SK-MEL-5 (cell line): ENCODE measurements at regions not wholly inside any gene's neighbourhood (a gene's known extent, or its start where the extent isn't known, plus 50 kb on each side); places are given as distances from the start of the nearest gene placed in this dataset.
"Not testable (repeated sequence)": the region's sequence is repeated elsewhere in the genome, so short reads cannot be mapped to it uniquely, and the experiment has no call there.

ENCODE experiments used
- DNase-seq: peaks from one replicate; pipeline ENCODE4 v3.0.0-alpha.2; 2016; ENCODE audit warnings: low read depth, low spot score
- in situ Hi-C: cut with HindIII; loops from 2 replicates; pipeline ENCODE4 v1.10.0; 2016; ENCODE audit warnings: low sequenced_read_pairs, high pct_unique_total_duplicates, low pct_unique_long_range_greater_than_20kb

DNA sequence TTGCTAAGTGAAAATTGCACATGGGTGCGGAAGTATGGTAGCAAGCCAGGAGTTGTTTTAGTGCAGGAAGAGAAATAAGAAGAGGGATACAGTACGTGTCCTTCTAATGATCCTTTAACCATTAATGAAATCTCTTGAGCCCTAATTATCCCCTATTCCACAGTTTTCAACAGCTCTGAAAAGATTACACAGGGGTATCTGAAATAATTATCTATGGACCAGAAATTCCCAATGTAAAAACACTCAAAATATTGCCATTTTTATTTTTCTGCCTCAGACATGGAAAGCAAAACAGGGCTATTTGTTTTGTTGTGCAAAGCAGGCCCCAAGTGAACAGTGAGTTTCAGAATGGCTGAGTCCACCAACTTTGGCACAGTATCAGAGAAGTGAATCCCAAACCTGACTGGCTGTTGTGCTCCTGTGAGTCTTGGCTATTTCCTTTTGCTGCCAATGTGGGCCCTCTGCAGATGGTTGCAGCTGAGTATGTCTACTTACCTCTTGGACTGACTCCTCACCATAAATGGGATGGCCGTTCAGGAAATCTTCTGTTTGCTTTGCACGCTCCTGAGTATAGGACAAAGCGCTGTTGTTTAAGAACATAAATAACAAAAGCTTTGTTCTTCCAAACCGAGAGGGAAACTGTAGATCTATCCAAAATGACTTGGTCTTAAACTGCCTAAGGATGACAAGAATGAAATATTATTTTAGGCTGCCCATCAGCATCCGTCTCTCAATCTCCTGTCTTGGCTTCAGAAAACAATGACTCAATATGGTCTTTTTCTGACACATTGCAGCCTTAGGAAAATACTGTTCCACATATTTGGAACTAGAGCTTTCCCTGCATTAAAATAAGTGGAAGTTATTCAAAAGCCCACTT is 204.1 kb downstream of the DEPDC1B start:
- DNase-seq, result peak; percentile 95

DNA sequence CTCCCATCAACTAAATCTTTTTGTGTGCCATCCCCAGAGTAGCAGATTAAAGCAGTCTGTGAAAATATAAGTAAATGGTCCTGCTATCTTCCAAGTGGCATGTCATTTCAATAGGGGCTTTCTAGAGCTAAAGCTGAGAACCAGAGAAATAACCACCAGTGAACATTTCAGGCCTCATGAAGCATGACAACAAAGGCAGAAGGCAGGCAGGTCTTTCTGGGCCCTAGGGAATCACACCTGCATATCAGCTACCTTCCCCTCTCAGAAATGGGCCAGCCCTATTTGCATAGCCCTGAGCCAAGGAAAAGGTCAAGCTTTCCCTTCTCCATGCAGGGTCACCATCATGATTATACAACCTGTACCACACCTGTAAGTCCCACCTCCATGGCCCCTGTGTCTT is 205.3 kb downstream of the DEPDC1B start:
- no peak for DNase-seq
- in situ Hi-C loops, result no loop called here

More for the DNA sequence above, 204.1 kb downstream of the DEPDC1B start:
- in situ Hi-C loops, result no loop called here

DNA sequence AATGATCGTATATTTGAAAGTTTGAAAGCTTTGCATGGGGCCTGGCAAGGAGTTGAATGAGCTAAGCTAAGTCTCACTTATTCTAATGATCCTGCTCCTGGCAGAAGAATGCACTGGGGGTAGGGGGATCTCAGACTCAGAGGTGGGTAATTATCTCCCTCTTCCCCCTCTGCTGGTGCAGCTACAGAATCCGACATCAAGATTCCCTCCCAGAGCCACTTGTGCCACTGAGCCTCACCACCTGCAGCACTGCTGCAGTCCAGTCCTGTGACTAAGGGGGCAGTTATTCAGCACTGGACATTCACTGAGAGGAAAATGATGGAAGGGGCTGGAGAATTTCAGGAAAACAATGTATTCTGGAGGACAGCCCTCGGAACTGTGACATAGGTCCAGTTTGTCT is 205.8 kb downstream of the DEPDC1B start:
- no peak for DNase-seq

GRCh38 chr5:60493372-60493771 is 206.6 kb downstream of the DEPDC1B start:
- DNase-seq, result no peak
- in situ Hi-C loops, result no loop called here

More for the DNA sequence above, 205.8 kb downstream of the DEPDC1B start:
- in situ Hi-C loops, result no loop called here

GRCh38 chr5:60492958-60493357 is 207.0 kb downstream of the DEPDC1B start:
- no peak for DNase-seq
- in situ Hi-C loops, result no loop called here

- in situ Hi-C loops, DNase-seq: not testable (repeated sequence)
These were observed 207.6 kb downstream of the DEPDC1B start for GRCh38 chr5:60492358-60492757.

GRCh38 chr5:60490597-60491166 is 209.3 kb downstream of the DEPDC1B start:
- in situ Hi-C loops, result no loop called here
- no peak for DNase-seq

DNA sequence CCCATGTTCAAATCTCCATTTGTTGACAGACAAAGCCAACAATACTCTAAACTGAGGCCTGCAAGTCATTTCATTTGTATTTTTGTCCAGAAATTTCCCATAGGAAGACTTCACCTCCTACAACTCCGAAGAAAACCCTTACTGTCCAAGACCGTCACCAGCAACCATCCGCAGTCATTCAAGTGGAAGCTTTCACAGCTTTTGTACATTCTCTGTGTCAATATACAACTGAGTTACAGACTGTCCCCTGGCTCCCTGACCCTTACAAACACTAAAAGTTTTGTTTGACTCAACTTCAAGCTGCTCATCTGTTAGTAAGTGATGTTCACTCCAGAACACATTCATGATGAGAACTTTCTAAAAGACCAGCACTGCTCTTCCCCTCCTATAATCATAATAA is 210.1 kb downstream of the DEPDC1B start:
- in situ Hi-C loops, result no loop called here

DNA sequence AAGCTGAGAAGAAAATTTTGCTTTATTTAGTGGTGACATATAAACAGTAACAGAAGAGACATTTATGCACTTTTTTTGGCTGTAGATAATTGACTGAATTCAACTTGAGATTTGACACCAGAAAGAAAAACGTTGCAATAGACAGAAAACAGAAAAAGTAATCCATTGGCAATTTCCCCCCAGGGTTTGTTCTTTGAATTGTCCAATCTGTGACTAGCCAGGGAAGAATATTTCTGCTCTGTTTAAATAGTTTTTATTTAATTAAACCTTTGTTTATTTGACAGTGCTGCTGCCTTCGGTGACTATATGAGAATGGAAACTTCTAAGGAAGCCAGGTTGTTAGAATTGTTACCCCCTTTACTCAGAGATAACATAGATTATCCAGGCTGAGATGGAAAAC is 210.6 kb downstream of the DEPDC1B start:
- DNase-seq, result no peak
- in situ Hi-C loops, result no loop called here

More for the DNA sequence above, 210.1 kb downstream of the DEPDC1B start:
- no peak for DNase-seq

DNA sequence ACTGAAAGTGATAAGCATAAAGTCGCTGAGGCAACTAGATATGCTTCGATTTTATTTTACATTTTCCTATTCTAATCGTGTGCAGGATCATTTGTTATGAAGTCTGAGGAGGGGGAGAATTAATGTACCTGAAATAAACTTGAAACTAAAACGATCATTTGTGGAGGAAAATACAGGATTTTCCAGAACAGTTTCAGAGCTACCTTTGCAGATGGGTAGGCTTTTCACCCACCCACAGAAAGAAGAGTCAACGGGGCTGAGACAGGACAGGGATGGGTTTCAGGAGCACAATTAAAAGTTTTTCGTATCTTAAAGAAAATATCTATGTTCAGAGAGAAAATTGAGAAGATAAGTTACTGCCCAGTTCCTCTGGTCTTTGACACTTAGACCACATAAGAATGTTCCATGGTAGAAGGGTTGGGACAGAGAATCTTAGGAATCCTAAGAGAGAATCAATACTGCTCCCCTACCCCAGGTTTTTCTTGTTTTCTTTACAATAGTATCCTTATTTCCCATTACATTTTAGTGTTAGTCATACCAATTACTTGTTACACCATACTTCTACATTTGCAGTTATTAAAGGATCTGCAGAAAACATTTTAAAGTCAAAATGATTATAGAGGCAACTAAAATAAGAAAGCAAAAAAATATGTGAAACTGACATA is 211.4 kb downstream of the DEPDC1B start:
- DNase-seq, result no peak
- in situ Hi-C loops, result no loop called here

- in situ Hi-C loops, result no loop called here
These were observed 212.0 kb downstream of the DEPDC1B start for GRCh38 chr5:60487885-60488442.

DNA sequence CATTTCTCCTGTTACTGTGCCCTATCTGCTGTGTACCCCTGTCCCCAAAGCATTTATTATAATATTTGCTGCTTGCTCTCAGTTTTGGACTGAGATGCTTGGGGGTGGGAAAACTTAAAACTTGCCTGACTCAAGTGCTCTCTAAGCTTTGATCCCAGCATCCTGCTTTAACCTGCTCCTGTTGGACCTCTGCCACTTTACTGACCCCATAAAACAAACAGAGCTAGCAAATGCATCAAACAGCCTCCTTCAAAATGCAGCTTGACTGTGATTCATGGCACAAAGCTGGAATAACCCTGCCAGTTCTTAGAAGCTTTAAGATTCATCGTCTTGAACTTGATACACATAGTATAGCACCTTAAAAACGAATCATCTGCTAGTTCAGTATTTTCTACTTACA is 212.5 kb downstream of the DEPDC1B start:
- in situ Hi-C loops, result no loop called here
- DNase-seq, result no peak

More at GRCh38 chr5:60487885-60488442, 212.0 kb downstream of the DEPDC1B start:
- DNase-seq, result peak; percentile 45

DNA sequence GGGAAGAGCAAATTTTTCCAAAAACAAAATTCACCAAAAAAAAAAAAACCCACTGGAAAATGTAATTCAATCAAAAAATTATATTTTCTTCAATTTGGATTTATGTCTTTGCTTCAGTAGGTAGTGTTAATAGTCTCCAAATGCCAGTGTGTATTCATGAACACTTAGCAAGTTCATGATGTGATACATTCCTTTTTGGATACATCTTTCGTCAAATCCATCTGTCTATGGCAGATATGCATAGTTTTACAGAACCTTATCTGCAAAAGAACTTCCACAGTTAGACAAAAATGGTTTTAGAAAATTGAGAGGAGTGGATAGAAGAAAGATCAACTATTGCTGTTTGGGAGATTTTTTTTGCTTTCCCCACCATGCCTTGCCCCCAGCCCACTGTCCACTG is 214.6 kb downstream of the DEPDC1B start:
- in situ Hi-C loops, result no loop called here

DNA sequence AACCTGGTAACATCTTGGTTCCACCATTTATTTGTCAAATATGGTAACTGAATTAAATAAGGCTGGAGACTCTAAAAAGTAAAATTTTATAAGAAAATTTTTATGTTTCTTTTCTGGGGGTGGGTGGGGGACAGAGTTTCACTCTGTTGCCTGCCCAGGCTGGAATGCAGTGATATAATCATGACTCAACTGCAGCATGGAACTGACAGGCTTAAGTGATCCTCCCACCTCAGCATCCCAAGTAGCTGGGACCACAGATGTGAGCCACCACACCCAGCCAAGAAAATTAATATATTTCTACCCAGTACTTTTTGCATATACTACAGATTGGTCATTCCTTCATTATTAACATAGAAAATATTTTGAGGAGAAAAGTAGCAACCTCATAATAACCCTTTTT is 216.9 kb downstream of the DEPDC1B start:
- in situ Hi-C loops, result no loop called here
- no peak for DNase-seq

More for the DNA sequence above, 214.6 kb downstream of the DEPDC1B start:
- no peak for DNase-seq

DNA sequence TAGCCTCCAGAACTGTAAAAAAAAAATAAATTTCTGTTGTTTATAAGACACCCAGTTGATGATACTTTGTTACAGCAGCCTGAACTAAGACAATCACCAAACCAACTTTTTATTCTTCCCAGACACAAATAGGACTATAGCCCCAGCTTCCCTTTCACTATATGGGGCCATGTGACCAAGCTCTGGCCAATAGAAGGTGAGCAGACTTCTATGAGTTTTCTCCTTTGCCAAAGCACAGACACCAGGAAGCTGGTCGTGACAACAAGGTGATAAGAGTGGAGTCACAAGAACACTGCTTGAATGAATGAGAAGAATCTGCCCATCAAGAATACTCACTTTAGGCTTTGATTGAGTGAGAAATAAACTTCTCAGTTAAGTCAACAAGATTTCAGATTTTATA is 217.7 kb downstream of the DEPDC1B start:
- in situ Hi-C loops, result no loop called here

GRCh38 chr5:60479542-60479941 is 220.4 kb downstream of the DEPDC1B start:
- no peak for DNase-seq
- in situ Hi-C loops, result no loop called here

More for the DNA sequence above, 217.7 kb downstream of the DEPDC1B start:
- DNase-seq, result no peak

- in situ Hi-C loops, result no loop called here
- DNase-seq, result no peak
These were observed 222.1 kb downstream of the DEPDC1B start for GRCh38 chr5:60477849-60478248.

- in situ Hi-C loops, result no loop called here
- no peak for DNase-seq
These were observed 226.3 kb downstream of the DEPDC1B start for GRCh38 chr5:60473654-60474053.
